ENCODE measurements at regions not wholly inside any gene's neighbourhood (a gene's known extent, or its start where the extent isn't known, plus 50 kb on each side); places are given as distances from the start of the nearest gene placed in this dataset.

DNA sequence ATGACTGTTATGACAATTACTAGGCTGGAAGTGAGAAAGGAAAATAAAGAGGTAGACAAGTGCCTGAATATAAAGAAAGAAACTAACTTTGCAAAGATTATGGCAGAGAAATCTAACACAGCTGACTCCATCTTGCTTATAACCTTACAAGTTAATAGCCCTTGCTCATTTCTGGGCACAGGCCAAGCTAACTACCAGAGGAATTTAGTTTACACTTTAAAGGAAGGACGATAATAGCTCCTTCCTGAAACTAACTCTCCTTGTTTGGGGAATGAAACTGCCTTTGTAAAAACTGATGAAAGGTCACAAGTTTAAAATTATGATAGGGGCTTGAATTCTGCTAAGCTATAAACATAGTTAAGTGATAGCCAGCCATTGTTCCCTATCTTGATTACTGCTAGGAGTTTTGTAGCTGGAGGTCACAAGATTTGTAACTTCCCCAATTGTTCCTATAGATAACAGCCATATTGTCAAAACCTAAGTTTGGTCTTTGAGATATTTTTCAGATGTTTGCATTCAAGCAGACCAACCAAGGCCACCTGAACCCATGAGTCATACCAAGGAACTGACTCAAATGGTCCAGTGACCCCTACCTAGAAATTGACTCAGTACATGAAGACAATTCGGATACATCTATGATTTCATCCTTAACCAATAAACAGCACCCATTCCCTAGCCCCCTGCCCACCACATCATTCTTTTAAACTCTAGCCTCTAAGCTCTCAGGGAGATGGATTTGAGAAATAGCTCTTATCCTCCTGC lies 209.2 kb upstream of the LRATD1 start:
- no peak for TF ChIP-seq REST (IDR thresholded peaks at IDR 0.05; ENCODE audit: insufficient read depth in 1 of 2, low read depth in 2 of 2, low read length in 1 of 2)
- TF ChIP-seq, protein P1, sequence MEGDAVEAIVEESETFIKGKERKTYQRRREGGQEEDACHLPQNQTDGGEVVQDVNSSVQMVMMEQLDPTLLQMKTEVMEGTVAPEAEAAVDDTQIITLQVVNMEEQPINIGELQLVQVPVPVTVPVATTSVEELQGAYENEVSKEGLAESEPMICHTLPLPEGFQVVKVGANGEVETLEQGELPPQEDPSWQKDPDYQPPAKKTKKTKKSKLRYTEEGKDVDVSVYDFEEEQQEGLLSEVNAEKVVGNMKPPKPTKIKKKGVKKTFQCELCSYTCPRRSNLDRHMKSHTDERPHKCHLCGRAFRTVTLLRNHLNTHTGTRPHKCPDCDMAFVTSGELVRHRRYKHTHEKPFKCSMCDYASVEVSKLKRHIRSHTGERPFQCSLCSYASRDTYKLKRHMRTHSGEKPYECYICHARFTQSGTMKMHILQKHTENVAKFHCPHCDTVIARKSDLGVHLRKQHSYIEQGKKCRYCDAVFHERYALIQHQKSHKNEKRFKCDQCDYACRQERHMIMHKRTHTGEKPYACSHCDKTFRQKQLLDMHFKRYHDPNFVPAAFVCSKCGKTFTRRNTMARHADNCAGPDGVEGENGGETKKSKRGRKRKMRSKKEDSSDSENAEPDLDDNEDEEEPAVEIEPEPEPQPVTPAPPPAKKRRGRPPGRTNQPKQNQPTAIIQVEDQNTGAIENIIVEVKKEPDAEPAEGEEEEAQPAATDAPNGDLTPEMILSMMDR (IDR thresholded peaks at IDR 0.05), result no peak
- no peak for TF ChIP-seq SIN3A (IDR thresholded peaks at IDR 0.05; ENCODE audit: borderline replicate concordance, insufficient read depth, low read depth, low read length)
- TF ChIP-seq POLR2AphosphoS5 (IDR thresholded peaks at IDR 0.05; ENCODE audit: low read depth, low read length), result no peak
- no peak for TF ChIP-seq TCF7L2 (IDR thresholded peaks at IDR 0.05; ENCODE audit: low read depth, low read length)

All from Panc1 (cell line).